ENCODE measurements at regions not wholly inside any gene's neighbourhood (a gene's known extent, or its start where the extent isn't known, plus 50 kb on each side); places are given as distances from the start of the nearest gene placed in this dataset.
"Not testable (repeated sequence)": the region's sequence is repeated elsewhere in the genome, so short reads cannot be mapped to it uniquely, and the experiment has no call there.

DNA sequence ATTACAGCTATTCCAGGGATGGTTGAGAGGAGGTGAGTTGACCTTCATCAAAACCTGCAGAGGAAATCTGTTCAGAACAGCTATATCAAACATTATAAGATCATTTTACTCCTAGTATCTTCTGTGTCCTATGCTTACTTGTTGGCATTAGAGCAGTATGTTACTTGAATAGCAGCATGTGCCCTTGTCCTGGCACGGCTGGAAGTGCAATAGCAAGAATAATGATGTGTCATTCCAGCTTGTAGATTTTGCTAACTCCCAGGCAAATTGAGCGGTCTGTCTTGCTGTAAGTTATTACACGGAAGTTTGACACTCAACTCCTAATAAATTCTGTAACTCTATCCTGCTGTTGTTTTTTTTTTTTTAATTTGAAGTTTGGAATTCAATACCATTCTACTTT is 385.5 kb downstream of the TENT5A start:
- no peak for TF ChIP-seq EZH2phosphoT487 (IDR thresholded peaks at IDR 0.05; ENCODE audit: borderline replicate concordance, low read depth, low read length)
- TF ChIP-seq, protein P1, sequence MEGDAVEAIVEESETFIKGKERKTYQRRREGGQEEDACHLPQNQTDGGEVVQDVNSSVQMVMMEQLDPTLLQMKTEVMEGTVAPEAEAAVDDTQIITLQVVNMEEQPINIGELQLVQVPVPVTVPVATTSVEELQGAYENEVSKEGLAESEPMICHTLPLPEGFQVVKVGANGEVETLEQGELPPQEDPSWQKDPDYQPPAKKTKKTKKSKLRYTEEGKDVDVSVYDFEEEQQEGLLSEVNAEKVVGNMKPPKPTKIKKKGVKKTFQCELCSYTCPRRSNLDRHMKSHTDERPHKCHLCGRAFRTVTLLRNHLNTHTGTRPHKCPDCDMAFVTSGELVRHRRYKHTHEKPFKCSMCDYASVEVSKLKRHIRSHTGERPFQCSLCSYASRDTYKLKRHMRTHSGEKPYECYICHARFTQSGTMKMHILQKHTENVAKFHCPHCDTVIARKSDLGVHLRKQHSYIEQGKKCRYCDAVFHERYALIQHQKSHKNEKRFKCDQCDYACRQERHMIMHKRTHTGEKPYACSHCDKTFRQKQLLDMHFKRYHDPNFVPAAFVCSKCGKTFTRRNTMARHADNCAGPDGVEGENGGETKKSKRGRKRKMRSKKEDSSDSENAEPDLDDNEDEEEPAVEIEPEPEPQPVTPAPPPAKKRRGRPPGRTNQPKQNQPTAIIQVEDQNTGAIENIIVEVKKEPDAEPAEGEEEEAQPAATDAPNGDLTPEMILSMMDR (conservative IDR thresholded peaks at IDR 0.05; ENCODE audit: low read length) = no peak
- CTCF ChIA-PET (ENCODE audit: unreplicated experiment) = no interaction called here

DNA sequence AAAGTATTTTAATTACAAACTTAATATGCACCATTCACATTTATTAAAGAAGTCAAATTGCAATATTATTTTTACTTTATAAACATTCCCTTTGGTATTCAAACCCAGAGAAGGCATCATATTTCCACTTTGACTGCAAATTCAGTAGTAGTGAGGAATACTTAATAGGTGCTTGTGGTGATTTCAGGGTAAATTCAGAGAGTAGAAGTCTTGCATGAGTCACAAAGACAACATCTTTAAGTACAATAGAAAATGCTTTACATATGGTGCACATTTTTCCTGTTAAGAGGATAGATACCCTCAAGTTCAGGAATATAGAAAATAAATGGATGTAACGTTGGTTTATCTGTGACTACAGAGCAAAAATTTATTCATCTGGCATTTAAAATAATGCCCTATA is 390.2 kb downstream of the TENT5A start:
- Histone ChIP-seq H3K36me3 (ENCODE audit: insufficient read depth, low read length) (no peaks in the 10 kb centered on the region), H2AFZ (ENCODE audit: low read length) (no peak overlapping the region), H3K4me1 (ENCODE audit: insufficient read depth, low read length, poor library complexity, severe bottlenecking) (no peaks in the 10 kb centered on the region), H3K4me2 (ENCODE audit: low read length) (no peak overlapping the region), H3K27ac (ENCODE audit: low read depth, low read length, poor library complexity, severe bottlenecking) (no peak overlapping the region), H3K9me2 (ENCODE audit: insufficient read depth, low read length) (no peaks in the 10 kb centered on the region), H3K9me3 (ENCODE audit: low read length) (no peaks in the 10 kb centered on the region), H3K79me2 (ENCODE audit: insufficient read depth, low read depth, low read length) (no peaks in the 10 kb centered on the region), H4K20me1 (ENCODE audit: insufficient read depth, low read length) (no peaks in the 10 kb centered on the region), H3K4me3 (ENCODE audit: low read depth, low read length, poor library complexity, severe bottlenecking) (no peak overlapping the region)
- intact Hi-C loops (cut with micrococcal nuclease; ENCODE audit: unreplicated experiment) = no loop called here
- ChIA-PET CTCF (ENCODE audit: unreplicated experiment) (no interaction called here), POLR2A (interaction anchor here (0.7 kb wide), 1 partner anchor 199 kb away, joined by 3 read pairs; no protein-coding TSS in a partner anchor)
- DNase-seq (ENCODE audit: low spot score) = no peak
- no TSS peak for BruUV-seq (replicated peaks)
- TF ChIP-seq, protein P1 (conservative IDR thresholded peaks at IDR 0.05; ENCODE audit: low read length) = no peak
- TF ChIP-seq EZH2phosphoT487 (IDR thresholded peaks at IDR 0.05; ENCODE audit: borderline replicate concordance, low read depth, low read length) = no peak

More for the DNA sequence above, 385.5 kb downstream of the TENT5A start:
- no peaks in the 10 kb centered on the region for H3K4me1 ChIP-seq (ENCODE audit: insufficient read depth, low read length, poor library complexity, severe bottlenecking)
- POLR2A ChIA-PET = no interaction called here
- no TSS peak for BruUV-seq (replicated peaks)
- no peaks in the 10 kb centered on the region for H3K9me2 ChIP-seq (ENCODE audit: insufficient read depth, low read length)
- intact Hi-C loops (cut with micrococcal nuclease; ENCODE audit: unreplicated experiment) = no loop called here
- no peaks in the 10 kb centered on the region for H3K36me3 ChIP-seq (ENCODE audit: insufficient read depth, low read length)
- no peak overlapping the region for H2AFZ ChIP-seq (ENCODE audit: low read length)
- no peak overlapping the region for H3K27ac ChIP-seq (ENCODE audit: low read depth, low read length, poor library complexity, severe bottlenecking)
- no peak overlapping the region for H3K4me2 ChIP-seq (ENCODE audit: low read length)
- H3K9me3 ChIP-seq (ENCODE audit: low read length) = no peaks in the 10 kb centered on the region
- H4K20me1 ChIP-seq (ENCODE audit: insufficient read depth, low read length) = no peaks in the 10 kb centered on the region
- no peak overlapping the region for H3K4me3 ChIP-seq (ENCODE audit: low read depth, low read length, poor library complexity, severe bottlenecking)
- H3K79me2 ChIP-seq (ENCODE audit: insufficient read depth, low read depth, low read length) = no peaks in the 10 kb centered on the region
- no peak for DNase-seq (ENCODE audit: low spot score)

DNA sequence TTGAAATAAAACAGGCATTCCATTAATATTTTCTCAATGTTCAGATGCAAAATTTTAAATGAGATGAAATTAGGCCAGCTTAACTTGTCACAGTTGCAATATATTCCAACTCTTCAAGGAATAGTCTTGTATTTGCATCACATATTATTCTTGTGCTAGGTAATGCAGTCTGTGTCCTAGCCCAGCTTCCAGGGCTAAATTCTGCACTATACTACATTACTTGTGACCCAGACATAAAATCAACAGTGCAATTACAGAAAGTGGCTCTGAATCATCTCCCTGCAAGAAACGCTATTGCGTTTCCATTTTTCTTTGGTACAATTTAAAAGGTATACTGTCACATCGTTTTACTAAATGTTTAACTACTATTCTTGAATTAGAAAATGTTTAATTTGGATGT is 399.2 kb downstream of the TENT5A start:
- TF ChIP-seq EZH2phosphoT487 (IDR thresholded peaks at IDR 0.05; ENCODE audit: borderline replicate concordance, low read depth, low read length) = no peak
- TF ChIP-seq, protein P1 (conservative IDR thresholded peaks at IDR 0.05; ENCODE audit: low read length) = no peak
- Histone ChIP-seq H3K4me3 (ENCODE audit: low read depth, low read length, poor library complexity, severe bottlenecking) (no peak overlapping the region), H3K4me1 (ENCODE audit: insufficient read depth, low read length, poor library complexity, severe bottlenecking) (no peaks in the 10 kb centered on the region), H4K20me1 (ENCODE audit: insufficient read depth, low read length) (no peaks in the 10 kb centered on the region), H3K9me2 (ENCODE audit: insufficient read depth, low read length) (no peaks in the 10 kb centered on the region), H3K36me3 (ENCODE audit: insufficient read depth, low read length) (no peaks in the 10 kb centered on the region), H3K4me2 (ENCODE audit: low read length) (no peak overlapping the region), H3K9me3 (ENCODE audit: low read length) (no peaks in the 10 kb centered on the region), H2AFZ (ENCODE audit: low read length) (no peak overlapping the region), H3K27ac (ENCODE audit: low read depth, low read length, poor library complexity, severe bottlenecking) (no peak overlapping the region), H3K79me2 (ENCODE audit: insufficient read depth, low read depth, low read length) (no peaks in the 10 kb centered on the region)
- ChIA-PET POLR2A (no interaction called here), CTCF (ENCODE audit: unreplicated experiment) (no interaction called here)
- BruUV-seq (replicated peaks) = no TSS peak
- DNase-seq (ENCODE audit: low spot score) = no peak
- intact Hi-C loops (cut with micrococcal nuclease; ENCODE audit: unreplicated experiment) = no loop called here

DNA sequence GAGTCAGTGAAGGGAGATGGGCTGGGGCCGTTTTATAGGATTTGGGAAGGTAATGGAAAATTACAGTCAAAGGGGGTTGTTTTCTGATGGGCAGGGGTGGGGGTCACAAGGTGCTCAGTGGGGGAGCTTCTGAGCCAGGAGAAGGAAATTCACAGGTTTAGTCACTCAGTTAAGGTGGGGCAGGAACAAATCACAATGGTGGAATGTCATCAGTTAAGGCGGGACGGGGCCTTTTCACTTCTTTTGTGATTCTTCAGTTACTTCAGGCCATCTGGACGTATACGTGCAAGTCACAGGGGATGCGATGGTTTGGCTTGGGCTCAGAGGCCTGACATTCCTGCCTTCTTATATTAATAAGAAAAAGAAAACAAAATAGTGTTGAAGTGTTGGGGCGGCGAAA is 408.5 kb downstream of the TENT5A start:
- CTCF ChIA-PET (ENCODE audit: unreplicated experiment); H3K4me2 ChIP-seq (ENCODE audit: low read length); H3K27ac ChIP-seq (ENCODE audit: low read depth, low read length, poor library complexity, severe bottlenecking); H3K9me2 ChIP-seq (ENCODE audit: insufficient read depth, low read length); DNase-seq (ENCODE audit: low spot score); H2AFZ ChIP-seq (ENCODE audit: low read length); H3K79me2 ChIP-seq (ENCODE audit: insufficient read depth, low read depth, low read length); H3K9me3 ChIP-seq (ENCODE audit: low read length); H4K20me1 ChIP-seq (ENCODE audit: insufficient read depth, low read length); H3K36me3 ChIP-seq (ENCODE audit: insufficient read depth, low read length); H3K4me1 ChIP-seq (ENCODE audit: insufficient read depth, low read length, poor library complexity, severe bottlenecking); H3K4me3 ChIP-seq (ENCODE audit: low read depth, low read length, poor library complexity, severe bottlenecking); intact Hi-C loops (cut with micrococcal nuclease; ENCODE audit: unreplicated experiment); POLR2A ChIA-PET; BruUV-seq (replicated peaks): not testable (repeated sequence)
